HTR-8/SVneo (cell line): ENCODE measurements at regions not wholly inside any gene's neighbourhood (a gene's known extent, or its start where the extent isn't known, plus 50 kb on each side); places are given as distances from the start of the nearest gene placed in this dataset.
"Not testable (repeated sequence)": the region's sequence is repeated elsewhere in the genome, so short reads cannot be mapped to it uniquely, and the experiment has no call there.

Experiments
- DNase-seq: peaks from one replicate; pipeline ENCODE4 v3.0.0; 2011; ENCODE audit warnings: low spot score, mixed read lengths; ENCODE audit not compliant: insufficient read length
- FAIRE-seq: peaks from 2 replicates; lab custom pipeline; 2011; peaks lifted over from hg19 to GRCh38; lab: Jason Lieb, UNC

DNA sequence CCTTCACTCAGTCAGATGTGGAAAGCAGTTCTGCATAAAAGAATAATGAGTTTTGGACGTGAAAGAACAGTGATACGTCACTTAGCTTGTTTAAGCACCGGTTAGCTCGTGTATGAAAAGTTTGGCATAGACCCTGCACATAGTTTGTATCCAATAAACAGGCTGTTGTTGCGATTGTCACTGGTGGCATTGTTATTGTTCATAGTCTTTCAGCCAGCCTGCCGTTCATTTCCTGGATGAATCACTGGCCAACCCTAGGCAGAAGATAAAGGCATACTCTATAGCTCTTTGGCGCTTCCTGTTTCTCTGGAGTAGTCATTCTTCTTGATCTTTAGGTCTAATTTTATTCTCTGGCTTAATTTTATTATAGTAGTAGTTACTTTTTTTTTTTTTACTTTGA, 57.8 kb upstream of the ANKRD30A start:
- DNase-seq: no peak
- no peak for FAIRE-seq

DNA sequence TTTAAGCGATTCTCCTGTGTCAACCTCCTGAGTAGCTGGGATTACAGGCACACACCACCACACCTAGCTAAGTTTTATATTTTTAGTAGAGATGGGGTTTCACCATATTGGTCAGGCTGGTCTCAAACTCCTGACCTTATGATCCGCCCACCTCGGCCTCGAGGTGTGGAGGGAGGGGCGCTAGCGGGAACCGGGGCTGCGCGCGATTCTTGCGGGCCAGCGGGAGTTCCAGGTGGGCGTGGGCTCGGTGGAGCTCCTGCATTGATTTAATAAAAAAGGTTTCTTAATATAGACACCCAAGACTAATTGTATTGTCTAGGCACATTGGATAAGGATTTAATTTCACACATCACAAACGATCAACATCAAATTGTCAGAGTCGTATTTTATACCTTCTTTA, 63.1 kb upstream of the ANKRD30A start:
- FAIRE-seq, DNase-seq: not testable (repeated sequence)

DNA sequence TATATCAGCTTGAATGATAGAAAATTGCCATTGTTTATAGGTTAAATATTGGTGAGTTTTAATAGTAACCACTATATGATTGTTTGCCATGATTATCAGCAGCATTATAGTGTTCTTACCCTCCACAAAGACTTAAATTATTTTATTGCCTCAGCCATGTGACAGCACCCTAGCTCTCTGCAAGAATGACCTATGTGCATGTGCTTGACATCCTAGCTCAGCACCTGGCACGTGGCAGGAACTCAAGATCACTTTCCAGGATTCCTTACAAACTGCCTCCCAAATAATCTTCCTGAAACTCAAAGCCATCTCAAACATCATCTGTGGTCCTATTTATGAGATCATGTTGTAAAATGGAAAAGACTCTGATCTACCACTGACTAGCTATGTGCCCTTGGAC, 68.1 kb upstream of the ANKRD30A start:
- no peak for FAIRE-seq
- no peak for DNase-seq

DNA sequence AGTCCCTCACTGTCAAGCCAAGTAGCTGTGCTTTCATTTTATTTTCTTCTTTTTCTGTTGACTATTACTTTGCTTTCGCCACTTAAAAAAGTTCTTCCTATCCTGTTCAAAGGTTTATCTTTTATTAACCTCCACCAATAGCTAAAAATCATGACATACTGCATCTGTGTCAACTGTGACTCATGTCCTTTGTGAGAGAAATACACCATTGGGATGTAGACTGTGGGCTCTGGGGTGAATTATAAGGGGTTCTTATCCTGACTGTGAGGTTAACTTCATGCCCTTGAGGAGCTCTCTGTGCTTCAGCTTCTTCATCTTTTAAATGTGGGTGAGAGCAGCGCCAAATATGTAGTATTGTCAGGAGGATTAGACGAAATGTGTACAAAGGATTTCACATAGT, 71.9 kb upstream of the ANKRD30A start:
- DNase-seq (no peak), FAIRE-seq (no peak)

DNA sequence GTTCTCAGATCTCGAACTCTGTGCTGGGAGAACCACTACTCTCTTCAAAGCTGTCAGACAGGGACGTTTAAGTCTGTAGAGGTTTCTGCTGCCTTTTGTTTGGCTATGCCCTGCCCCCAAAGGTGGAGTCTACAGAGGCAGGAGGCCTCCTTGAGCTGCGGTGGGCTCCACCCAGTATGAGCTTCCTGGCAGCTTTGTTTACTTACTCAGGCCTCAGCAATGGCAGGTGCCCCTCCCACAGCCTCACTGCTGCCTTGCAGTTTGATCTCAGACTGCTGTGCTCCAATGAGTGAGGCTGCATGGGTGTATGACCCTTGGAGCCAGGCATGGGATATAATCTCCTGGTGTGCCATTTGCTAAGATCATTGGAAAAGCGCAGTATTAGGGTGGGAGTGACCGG, 75.4 kb upstream of the ANKRD30A start:
- not testable (repeated sequence) for DNase-seq, FAIRE-seq

DNA sequence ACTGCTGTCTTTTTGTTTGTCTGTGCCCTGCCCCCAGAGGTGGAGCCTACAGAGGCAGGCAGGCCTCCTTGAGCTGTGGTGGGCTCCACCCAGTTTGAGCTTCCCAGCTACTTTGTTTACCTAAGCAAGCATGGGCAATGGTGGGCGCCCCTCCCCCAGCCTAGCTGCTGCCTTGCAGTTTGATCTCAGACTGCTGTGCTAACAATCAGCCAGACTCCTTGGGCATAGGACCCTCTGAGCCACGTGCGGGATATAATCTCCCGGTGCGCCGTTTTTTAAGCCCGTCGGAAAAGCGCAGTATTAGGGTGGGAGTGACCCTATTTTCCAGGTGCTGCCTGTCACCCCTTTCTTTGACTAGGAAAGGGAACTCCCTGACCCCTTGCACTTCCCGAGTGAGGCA, 81.1 kb upstream of the ANKRD30A start:
- not testable (repeated sequence) for FAIRE-seq, DNase-seq

DNA sequence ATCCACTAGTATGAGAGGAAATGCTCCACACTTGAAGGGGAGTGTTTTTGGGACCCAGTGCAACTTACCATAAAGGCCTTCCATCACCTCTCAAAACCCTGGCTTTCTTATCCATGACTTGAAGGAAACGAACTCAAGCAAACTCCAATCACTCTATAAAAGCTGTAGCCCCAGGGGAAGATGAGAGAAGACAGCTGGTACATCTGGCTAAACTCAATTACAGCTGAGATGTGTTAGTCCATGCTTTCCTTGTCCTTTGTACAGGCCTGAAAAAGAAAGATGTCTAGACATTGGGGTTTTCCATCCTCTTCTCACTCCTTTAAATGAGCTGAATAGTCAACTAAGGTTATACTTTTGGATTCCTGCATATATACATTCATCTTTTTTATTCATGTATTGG, 89.5 kb upstream of the ANKRD30A start:
- DNase-seq: no peak
- no peak for FAIRE-seq

DNA sequence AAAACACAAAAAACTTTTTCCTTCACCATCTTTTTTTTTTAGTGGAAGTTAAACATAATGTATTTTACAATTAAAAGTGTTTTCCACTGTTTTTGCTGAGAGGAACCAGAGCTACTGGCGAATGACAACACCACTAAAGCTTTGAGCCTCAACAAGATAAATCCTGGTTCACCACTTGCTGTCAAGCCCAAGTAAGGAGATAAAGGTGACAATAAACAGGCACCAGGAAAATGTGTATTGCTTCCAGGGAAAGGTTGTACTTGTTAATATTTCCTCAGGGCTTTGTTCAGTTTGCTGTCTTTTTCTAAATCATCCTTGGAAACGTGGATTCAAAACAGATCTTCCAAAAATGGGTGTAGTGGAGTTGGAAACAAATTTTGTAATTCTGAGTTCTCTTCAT, 109.9 kb upstream of the ANKRD30A start:
- DNase-seq (no peak), FAIRE-seq (no peak)

DNA sequence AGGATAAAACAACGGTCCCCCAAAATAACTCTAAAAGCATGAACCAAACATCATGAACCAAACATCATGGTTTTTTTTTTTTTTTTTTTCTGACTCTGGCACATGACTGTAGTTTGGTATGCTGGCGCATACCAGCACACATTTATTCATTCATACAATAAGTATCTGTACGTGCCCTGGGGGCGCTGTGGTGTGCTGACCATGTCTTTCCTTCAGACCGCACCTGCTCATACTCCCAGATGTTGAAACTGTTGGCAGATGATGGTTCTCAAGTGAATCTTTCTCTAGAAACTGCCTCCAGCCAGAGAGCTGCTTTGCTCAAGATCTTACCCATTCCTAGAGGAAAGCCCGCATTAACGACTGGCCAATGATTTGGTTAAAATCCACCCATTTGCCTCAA, 114.7 kb upstream of the ANKRD30A start:
- FAIRE-seq (no peak), DNase-seq (no peak)

DNA sequence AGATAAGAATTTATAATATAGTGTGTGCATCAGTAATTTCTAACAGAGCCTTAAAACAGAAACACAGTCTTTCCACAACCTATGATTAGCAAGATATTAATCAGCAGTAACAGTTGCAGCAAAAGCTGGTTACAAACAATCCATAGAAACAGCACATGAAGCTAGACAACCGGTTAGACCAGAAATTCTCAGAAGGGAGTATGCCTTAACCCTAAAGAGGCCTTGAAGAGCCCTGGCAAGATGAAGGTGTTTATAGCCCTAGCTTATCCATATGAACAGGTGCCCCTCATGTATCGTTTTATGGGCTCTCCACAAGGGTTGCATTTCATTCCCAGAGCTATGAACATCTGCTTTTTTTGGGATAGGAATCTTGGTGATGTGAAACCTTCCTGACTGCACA, 117.1 kb upstream of the ANKRD30A start:
- FAIRE-seq, DNase-seq: not testable (repeated sequence)

DNA sequence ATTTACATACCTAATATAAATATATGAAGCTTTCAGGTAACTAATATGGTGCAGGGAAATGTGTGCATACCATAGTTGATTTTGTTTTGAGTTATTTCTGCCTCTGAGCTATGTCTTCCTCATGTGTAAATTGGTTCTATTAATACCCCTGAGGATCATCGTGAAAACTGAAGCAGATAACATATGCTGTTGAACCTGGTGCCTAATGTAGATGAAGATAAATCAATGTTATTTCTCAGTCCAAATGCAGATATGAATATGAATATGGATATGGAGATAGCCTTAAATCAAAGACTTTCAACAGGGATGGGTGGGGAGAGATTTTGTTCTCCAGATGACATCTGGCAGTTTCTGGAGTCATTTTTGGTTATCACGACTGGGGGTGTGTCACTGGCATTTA, 122.3 kb upstream of the ANKRD30A start:
- FAIRE-seq (no peak), DNase-seq (no peak)

DNA sequence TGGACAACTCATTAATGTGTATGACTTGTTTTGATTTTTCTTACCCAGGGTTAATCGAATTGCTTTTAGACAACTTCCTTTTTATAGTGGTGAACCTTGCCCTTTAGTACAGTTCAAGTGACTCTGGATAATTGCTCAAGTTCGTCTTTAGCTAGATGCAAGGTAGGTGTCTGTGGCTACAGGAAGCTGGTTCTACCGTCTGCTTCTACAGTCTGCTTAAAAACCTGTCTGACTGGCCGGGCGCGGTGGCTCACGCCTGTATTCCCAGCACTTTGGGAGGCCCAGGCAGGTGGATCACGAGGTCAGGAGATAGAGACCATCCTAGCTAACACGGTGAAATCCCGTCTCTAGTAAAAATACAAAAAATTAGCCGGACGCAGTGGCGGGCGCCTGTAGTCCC, 129.6 kb upstream of the ANKRD30A start:
- FAIRE-seq, DNase-seq: not testable (repeated sequence)

DNA sequence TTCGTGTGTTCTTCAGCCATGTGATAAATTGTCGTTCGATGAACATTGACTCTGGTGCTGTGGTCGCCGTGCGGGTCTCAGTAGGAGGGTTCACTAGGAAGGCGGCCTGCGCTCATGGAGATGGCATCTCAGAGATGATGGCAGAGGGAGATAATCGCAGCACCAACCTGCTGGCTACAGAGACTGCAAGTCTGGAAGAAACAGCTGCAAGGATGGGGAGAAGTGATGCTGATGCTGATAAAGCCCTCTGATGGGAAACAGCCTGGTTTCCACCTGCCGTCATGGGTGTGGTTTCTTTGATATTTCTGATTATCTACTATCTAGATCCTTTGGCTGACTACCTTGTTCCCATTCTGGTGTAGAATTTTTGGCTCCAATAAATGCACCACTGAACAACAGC, 130.5 kb upstream of the ANKRD30A start:
- DNase-seq (no peak), FAIRE-seq (no peak)

DNA sequence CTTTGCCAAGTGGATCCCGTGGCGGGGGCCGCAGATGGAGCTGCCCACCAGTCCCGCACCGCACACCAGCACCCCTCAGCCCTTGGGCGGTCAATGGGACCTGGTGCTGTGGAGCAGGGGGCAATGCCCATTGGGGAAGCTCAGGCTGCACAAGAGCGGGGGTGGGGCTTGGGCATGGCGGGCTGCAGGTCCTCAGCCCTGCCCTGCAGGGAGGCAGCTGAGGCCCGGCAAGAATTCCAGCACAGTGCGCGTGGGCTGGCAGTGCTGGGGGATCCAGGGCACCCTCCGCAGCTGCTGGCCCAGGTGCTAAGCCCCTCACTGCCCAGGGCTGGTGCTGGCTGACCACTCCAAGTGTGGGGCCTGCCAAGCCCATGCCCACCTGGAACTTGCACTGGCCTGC, 136.2 kb upstream of the ANKRD30A start:
- FAIRE-seq: no peak
- DNase-seq: no peak

DNA sequence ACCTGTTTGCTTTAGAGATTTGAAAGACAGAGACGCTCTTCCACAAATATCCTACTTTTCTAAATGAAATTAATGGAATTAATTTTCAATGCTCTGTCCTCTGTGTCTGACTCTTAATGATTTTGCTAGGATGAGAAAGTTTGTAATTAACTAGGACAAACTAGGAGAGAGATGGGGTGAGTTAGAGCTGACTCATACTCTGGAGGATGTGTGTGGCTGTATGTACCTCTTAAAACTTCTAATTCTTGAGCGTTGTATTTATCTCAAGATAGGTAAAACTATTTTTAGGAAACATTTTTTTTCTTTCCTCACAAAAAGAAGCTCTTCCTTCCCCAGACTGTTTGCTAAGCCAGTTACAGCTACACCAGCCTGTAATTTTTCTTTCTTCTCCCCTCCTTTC, 178.8 kb upstream of the ANKRD30A start:
- no peak for DNase-seq
- FAIRE-seq: no peak

DNA sequence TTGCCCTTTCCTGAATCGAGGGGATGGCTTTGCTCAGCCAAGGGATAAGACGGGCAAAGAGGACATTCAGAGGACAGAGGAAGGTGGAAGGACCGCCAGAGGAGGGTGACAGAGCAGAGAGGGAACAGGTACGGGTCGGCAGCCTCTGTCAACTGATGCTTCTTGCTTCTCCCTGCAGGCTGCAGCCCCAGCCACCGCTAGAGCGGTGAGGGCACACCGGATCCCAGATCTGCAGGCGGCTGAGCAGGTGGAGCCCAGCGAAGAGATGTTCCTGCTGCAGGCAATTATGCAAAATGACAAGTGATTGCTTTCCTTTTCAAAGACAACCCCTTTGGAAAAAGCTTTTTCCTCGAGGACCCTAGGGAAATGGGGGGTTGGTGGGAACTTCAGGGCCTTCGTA, 181.9 kb upstream of the ANKRD30A start:
- FAIRE-seq: no peak

DNA sequence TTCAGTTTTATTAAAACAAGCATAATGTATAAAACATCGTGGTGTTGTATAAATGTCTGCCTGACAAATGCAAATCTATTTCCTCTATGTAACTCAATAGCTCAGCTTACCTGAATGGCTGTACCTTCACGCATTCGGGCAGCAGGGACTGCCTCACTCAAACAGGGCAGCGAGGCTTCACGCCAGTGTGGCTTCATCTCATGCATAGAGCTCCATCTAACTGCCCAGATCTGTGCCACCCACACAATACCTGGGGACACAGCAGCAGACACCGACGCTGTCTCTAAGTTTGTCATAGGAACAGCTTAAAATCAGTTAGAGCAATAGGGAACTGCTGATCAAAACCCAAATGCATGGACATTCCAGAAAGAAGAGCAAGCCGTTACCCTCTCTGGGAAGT, 182.8 kb upstream of the ANKRD30A start:
- DNase-seq: no peak
- no peak for FAIRE-seq

More for the DNA sequence above, 181.9 kb upstream of the ANKRD30A start:
- DNase-seq: no peak

DNA sequence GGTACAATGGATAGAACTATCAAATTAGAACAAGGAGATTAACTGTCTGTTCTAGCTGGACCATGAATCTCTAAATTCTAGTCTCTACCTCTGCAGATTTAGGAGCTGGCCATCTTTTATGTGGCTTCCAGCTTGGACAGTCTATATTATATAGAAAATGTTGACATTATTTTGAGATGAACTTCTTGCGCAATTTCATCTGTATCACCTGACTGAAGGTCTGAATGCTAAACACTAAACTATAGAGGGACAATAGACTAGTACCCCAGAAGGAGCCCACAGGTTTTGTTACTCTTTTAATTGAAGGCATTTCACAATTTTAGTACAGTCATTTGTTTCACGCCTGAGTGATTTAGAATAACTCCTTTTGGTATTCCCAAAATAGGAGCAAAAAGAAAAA, 222.4 kb upstream of the ANKRD30A start:
- no peak for DNase-seq
- FAIRE-seq: no peak

DNA sequence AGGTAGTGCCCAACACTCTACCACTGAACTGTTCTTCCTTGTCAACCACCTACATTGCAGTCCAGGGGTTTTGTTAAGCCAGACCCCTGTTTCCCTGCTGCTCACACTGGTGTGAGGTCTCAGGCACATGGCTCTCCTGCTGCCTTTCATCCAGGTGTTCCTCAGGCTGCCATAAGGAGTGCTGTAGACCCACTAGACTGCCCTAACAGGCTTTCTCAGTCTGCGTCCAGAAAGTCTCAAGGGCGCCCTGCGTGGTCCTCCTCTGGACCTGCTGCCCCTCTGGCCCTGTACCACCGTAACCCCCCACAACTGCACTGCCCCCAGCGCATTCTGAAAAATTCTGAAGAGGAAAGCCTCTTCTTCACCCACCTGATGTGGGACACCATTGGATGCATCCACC, 225.7 kb upstream of the ANKRD30A start:
- DNase-seq: no peak
- FAIRE-seq: no peak

DNA sequence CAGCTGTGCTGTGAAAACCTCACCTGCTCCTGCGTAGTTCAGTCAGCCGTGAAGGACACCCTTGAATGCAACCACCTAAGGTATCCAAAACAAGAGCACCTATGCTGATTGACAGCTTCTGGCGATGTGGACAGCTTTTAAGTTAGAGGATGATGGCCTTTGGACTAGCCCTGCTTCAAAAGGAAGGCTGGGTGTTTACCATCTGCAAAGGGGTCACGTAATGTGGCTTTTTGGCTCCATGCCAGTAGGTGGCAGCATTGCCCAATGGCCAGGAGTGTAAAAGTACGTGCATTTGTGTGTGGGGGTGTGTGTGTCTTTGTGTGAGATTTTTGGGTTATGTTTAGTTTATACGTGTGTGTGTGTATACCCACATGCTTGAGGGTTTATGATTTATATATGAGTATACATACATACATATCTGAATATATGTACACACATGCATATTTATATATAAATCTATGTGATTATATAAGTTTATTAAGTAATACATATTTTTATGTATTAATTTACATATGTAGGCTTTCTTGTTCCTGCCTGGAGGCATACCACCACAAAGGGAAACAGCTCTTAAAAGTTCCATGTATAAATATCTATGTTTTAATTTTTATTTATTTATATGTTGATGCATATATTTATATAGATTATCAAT, 236.3 kb upstream of the ANKRD30A start:
- peak; percentile 3 for DNase-seq

DNA sequence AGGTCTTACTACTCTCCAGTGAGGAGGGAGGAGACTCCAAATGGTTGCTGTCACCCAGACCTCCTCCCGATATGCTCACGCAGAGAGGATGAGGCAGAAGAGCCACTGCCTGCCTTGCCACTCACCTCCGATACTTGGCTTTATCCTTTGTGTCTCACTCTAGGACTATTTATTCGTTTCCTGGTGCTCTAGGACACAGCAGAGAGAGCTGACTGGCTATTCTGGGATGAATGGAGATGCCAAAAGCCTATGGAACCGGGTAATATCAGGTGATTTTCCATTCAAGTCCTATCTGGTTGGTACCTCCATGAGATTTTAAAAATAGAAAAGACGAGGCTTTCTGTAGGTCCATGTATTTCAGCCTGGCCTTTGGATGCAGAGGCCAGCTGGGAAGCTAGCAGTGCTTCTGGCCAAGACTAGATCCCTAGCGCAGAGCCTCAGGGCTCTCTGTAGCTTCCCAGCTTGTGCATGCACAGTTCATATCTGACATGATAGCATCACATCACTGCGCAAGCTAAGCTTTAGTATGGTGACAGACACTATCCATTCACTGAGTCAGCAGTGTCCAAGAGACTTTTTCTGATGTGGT, 239.0 kb upstream of the ANKRD30A start:
- DNase-seq (no peak), FAIRE-seq (no peak)

More for the DNA sequence above, 236.3 kb upstream of the ANKRD30A start:
- FAIRE-seq: no peak

DNA sequence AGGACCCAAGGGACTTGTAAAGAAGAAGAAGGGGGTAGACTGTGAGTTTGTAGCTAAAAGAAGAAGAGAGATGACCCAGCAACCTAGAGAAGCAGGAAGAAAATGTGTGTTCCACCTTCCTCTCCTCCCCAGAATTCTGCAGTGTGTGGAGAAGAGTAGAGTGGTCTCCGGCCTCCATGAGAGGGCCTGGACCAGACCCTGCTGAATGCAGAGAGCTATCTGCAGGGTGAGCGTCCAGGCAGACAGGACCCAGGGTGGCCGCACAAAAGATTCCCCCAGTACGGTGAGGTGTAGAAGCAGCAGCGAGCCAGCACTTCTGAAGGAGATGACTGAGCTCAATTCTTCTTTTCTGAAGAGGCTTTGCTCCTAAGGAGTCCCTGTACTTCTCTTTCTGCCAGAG, 239.7 kb upstream of the ANKRD30A start:
- FAIRE-seq (no peak), DNase-seq (no peak)
